HG03066 (cell line): ENCODE measurements at regions not wholly inside any gene's neighbourhood (a gene's known extent, or its start where the extent isn't known, plus 50 kb on each side); places are given as distances from the start of the nearest gene placed in this dataset.

Experiments
- ATAC-seq: cut with Tn5 transposase; IDR thresholded peaks from one replicate; pipeline ENCODE4 v1.9.1; 2021; ENCODE audit warnings: low read depth; ENCODE audit not compliant: unreplicated experiment

GRCh38 chr9:28270156-28270555 lies 696.9 kb upstream of the C9orf72 start:
- no peak for ATAC-seq

GRCh38 chr9:28272127-28272526 lies 698.8 kb upstream of the C9orf72 start:
- ATAC-seq, result no peak

GRCh38 chr9:28287455-28287854 lies 714.2 kb upstream of the C9orf72 start:
- ATAC-seq, result no peak

GRCh38 chr9:28289746-28290145 lies 716.5 kb upstream of the C9orf72 start:
- ATAC-seq, result no peak

GRCh38 chr9:28293369-28294090 lies 720.2 kb upstream of the C9orf72 start:
- no peak for ATAC-seq

GRCh38 chr9:28301281-28301680 lies 728.0 kb upstream of the C9orf72 start:
- ATAC-seq, result no peak

GRCh38 chr9:28317745-28318144 lies 744.5 kb upstream of the C9orf72 start:
- ATAC-seq, result no peak

GRCh38 chr9:28318515-28318914 lies 745.2 kb upstream of the C9orf72 start:
- ATAC-seq, result no peak

GRCh38 chr9:28319981-28320380 lies 746.7 kb upstream of the C9orf72 start:
- no peak for ATAC-seq

- no peak for ATAC-seq
Observed at GRCh38 chr9:28320616-28321015, 747.3 kb upstream of the C9orf72 start.

GRCh38 chr9:28329323-28329722 lies 756.0 kb upstream of the C9orf72 start:
- ATAC-seq, result no peak

- no peak for ATAC-seq
Observed at GRCh38 chr9:28332648-28333047, 759.4 kb upstream of the C9orf72 start.

GRCh38 chr9:28341913-28342312 lies 768.6 kb upstream of the C9orf72 start:
- no peak for ATAC-seq

- no peak for ATAC-seq
Observed at GRCh38 chr9:28342815-28343338, 769.6 kb upstream of the C9orf72 start.

GRCh38 chr9:28363151-28363562 lies 789.9 kb upstream of the C9orf72 start:
- no peak for ATAC-seq

GRCh38 chr9:28365020-28365640 lies 791.8 kb upstream of the C9orf72 start:
- ATAC-seq, result no peak

GRCh38 chr9:28365728-28366127 lies 792.4 kb upstream of the C9orf72 start:
- no peak for ATAC-seq

- no peak for ATAC-seq
Observed at GRCh38 chr9:28378231-28378630, 805.0 kb upstream of the C9orf72 start.

GRCh38 chr9:28379082-28379481 lies 805.8 kb upstream of the C9orf72 start:
- no peak for ATAC-seq

- no peak for ATAC-seq
Observed at GRCh38 chr9:28389411-28389810, 816.1 kb upstream of the C9orf72 start.

GRCh38 chr9:28394774-28395173 lies 821.5 kb upstream of the C9orf72 start:
- ATAC-seq, result no peak

- ATAC-seq, result no peak
Observed at GRCh38 chr9:28396058-28396457, 822.8 kb upstream of the C9orf72 start.
